ENCODE measurements at regions not wholly inside any gene's neighbourhood (a gene's known extent, or its start where the extent isn't known, plus 50 kb on each side); places are given as distances from the start of the nearest gene placed in this dataset.

DNA sequence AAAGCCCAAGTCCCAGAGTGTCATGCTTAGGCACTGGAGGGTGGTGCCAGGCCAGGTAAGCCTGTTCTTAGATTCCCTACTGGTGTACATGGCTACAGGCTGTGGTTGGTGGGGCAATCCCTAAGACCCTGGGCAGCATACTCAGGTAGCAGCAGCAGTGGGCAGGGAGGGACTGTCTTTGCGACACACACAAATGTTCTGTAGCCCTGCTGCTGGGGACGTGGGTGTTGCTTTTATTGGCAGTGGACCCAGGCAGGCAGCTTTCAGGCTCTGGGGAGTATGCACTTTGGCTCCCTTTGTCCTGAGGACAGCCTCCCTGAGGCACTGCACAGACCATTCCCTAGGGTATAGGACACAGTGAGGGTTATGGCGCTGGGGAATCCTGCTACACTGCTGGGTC, 137.1 kb upstream of the ADAMTS19 start:
- in situ Hi-C loops (cut with HindIII; ENCODE audit: low sequenced_read_pairs) = no loop called here

DNA sequence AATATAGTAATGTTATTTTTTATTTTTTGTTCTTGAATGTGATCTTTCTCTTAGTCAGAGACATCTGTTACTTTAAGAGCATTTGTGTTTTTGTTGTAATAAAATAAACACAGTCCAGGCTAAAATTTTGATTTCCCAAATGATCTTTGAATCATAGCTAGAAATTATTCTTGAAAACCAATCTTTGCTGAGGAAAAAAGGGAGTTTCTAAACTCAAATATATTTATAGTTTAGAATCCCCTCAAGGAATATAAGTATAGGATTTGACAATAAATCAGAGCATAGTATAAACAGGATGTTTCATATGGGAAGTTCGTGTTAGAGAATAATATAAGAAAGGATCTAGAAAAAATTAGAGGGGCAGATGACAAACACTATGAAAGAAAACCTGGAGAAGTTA, 118.8 kb upstream of the ADAMTS19 start:
- in situ Hi-C loops (cut with HindIII; ENCODE audit: low sequenced_read_pairs) = no loop called here

DNA sequence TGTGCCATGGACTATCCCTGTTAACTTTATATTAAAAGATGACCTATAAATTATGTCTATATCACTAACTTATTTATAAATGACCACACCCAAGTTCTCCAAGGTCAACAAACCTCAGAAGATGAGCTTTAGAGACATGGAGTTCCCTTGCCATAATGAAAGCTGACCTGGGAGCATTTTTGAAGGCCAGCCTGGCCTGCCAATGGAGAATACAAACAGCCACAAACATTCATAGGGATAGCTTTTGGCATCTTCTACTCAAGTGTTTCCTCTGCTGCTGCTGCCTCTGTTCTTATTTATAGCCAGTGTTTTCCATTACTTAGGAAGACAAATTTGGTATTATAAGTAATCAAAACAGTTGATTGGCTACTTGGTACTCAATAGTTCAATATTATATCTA, 117.3 kb upstream of the ADAMTS19 start:
- in situ Hi-C loops (cut with HindIII; ENCODE audit: low sequenced_read_pairs) = no loop called here

DNA sequence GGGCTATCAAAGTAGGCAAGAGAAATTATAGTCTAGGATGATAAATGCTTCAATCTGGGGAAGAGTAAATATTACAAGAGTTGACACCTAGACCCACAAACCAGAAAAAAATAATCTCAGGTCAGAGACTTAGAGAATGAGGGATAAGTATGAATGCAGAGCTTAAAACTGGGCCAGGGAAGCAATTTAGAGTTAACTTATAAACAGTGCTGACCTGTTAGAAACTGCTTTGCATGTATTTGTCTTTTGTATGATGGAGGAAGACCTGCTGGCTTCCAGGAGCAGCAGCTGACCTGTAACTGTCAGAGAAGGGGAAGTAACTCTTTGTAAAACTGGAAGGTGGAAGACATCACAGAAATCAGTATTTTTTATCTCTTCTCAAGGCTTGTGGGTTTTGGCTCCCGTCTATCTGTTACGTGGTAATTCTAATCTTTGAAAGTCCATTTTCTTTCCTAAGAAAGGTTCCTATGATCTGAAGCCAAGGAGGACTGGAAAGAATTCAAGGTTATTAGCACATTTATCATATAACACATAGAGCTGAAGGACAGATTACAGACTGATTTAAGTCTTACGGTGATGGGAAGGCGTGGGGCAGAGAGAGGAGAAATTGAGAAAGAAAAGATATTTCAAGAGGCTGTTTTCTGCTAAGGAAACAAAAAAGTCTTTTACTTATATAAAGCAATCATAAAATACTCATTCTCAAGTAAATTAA, 114.7 kb upstream of the ADAMTS19 start:
- in situ Hi-C loops (cut with HindIII; ENCODE audit: low sequenced_read_pairs) = no loop called here

DNA sequence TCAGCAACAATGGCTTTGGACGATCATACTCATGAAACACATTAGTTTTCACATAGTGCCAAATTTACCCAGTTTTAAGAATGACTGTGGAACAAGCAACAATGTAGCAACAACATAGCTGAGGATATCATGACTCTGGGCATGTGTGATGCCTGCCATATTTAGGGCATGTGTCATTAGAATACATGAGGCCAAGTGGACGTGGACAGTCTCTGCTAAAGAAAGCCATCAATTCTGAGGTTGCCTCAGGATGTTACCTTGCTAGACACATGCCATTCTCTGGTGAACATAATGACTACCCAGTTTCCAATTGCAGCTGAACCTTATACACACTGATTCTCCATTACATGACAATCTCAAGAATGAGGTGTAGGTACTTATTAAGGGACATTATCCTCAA, 103.3 kb upstream of the ADAMTS19 start:
- in situ Hi-C loops (cut with HindIII; ENCODE audit: low sequenced_read_pairs) = no loop called here

DNA sequence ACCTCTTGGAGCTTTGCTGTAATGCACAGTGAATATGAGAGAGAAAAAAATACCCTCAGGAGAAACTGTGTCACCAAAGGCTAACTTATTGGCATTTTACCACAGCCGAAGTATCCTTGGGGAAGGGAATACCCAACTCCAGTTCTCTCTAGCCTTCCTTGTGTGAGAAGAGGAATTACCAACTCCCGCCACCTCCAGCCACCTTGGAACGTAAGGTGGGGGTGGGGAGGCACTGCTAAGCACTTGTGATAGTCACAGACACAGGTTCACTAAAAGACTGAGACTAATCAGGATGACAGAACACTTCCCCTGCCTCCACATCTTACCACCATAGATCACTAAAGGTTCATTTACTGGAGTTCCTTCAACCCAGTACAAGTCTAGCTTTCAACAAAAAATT, 102.0 kb upstream of the ADAMTS19 start:
- in situ Hi-C loops (cut with HindIII; ENCODE audit: low sequenced_read_pairs) = no loop called here

DNA sequence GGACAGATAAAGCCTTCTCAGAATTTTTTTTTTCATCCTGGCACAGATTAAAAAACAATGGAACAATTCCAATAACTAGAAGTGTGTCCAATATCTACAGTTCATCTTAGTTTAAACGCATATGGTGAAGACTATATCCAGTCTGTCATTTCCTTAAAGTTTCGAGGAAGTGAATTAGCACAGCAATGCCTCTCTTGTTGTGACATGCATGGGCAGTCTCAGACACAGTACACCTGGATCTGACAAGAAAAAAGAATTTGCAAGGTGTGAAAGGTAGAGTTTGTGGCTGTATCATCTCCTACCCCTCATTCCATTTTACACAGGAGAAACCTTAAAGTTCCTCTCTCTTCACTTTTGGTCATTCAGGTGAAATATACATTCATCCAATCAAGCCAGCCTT, 100.6 kb upstream of the ADAMTS19 start:
- in situ Hi-C loops (cut with HindIII; ENCODE audit: low sequenced_read_pairs) = no loop called here

DNA sequence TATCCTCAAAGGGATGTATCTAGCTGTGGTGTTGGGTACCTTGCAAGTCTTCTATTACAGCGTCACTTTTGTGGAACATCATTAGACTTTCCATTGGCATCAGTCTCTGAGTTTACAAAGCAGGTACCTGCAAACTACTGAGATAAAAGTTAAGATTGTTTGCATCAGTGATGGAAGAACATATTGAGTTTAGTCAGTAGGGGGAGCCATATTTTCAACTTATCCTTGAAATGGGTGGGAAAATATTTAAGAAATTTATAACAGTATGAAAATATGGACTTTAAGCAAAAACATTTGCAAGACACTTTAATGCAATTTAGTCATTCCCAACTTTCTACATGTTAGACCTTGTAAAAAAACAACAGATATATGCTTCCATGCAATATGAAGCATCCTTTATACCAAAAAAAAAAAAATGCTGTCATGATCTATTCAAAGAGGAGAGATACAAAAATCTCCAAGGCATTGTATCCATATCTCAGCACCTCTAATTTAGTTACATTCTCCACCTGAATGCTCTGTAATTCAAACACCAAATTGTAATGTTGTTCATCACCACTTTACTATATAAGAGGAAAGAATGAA, 98.6 kb upstream of the ADAMTS19 start:
- in situ Hi-C loops (cut with HindIII; ENCODE audit: low sequenced_read_pairs) = no loop called here

DNA sequence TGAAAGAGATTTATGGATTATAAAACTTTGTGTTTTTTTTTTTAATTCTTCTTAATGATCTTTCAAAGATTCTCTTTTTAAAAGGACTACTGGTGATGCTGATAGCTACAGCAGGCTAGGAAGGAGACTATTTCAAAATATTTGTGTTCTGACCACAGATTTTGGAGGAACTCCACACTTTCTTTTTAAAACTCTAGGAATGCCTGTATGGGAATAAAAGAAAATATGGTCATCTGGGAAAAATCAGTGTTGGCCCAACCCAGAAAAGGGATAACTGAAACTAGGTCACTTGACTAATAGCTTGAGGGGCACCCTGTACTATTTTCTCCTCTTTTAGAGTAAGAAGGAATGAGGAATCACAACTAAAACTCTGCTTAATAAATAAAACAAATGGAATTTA, 97.6 kb upstream of the ADAMTS19 start:
- in situ Hi-C loops (cut with HindIII; ENCODE audit: low sequenced_read_pairs) = no loop called here

DNA sequence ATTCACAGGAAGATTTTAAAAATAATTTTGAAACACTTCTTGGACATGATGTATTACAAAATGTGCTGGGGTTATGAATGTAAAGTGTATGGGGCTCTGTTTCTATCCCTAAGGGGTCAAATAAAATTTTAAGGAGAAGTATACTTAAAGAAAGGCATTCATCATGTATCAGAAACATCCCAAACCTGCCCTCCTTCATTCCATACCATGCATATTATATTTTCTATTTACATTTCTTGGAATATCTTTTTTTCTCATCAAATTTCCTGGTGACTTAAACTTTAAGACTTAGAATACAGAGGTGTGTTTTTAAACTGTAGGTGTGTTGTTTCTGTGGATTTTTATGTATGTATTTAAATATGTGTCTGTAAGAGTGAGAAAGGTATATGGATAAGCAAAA, 96.1 kb upstream of the ADAMTS19 start:
- in situ Hi-C loops (cut with HindIII; ENCODE audit: low sequenced_read_pairs) = no loop called here

DNA sequence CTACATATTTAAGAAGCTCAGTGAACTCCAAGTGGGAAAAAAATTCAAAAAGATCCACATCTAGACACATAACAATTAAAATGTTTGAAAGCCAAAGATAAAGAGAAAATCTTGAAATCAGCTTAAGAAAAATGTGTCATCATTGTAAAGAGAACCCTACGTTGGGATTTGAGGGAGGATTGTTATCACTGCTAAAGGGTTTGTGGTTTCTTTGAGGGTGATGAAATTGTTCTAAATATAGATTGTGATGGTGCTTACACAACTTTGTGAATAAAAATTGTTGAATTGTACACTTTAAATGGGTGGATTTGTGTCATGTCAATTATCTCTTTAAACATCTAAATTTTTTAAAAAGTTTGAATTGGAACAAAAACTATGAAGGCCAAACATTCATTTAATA, 92.2 kb upstream of the ADAMTS19 start:
- in situ Hi-C loops (cut with HindIII; ENCODE audit: low sequenced_read_pairs) = no loop called here

DNA sequence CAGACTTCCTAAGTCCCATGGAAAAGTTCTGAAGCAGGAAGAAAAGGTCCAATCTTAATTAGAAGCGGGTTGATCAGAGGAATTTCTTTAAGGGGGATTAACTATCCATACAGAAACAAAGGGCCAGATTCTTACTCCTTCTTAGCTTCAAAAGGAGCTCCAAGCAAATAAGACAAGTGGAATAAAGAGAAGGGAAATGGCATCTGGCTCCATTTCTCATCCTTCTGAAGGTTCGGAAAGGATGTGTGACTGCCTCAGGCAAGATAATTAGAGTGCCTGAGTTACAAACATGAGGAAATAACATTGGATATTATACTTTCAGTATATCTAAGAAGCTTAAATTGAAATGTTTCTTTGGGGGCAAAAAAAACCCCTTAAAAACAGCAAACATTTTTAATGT, 88.1 kb upstream of the ADAMTS19 start:
- in situ Hi-C loops (cut with HindIII; ENCODE audit: low sequenced_read_pairs) = no loop called here

DNA sequence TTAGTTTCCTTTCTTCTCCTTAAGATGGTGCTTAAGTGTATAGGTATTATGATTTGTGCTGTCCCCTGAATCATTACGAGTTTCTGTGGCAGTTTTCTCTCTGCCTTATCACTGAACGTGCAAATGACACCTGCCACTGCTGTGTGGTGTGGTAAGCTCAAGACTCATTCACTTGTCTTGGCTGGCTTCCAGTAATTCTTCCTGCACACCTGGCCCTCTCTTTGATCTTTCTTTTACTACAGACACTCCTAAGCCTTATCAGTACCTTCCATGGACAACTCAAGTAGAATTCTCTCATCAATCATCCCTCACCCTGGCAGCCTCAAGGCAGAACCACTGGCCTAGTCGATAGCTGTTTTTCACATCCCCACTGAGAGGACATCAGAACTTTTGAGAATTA, 82.6 kb upstream of the ADAMTS19 start:
- in situ Hi-C loops (cut with HindIII; ENCODE audit: low sequenced_read_pairs) = no loop called here

DNA sequence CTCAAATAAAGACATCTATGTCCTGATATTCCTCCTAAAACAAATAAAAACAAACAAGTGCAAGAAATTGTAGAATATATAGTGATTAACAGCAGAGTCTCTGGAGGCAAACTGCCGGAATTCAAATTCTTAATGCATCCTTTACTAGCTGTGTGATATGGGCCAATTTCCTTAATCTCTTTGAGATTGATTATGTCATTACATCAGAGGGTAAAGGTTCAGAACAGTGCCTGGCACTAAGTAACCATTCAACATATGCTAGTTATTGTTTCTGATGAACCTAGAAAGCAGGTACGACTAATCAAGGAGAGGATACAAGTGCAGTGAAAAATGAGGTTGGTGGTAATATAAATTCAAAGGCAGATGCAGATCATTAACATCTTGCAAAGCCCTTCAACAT, 81.1 kb upstream of the ADAMTS19 start:
- in situ Hi-C loops (cut with HindIII; ENCODE audit: low sequenced_read_pairs) = no loop called here

DNA sequence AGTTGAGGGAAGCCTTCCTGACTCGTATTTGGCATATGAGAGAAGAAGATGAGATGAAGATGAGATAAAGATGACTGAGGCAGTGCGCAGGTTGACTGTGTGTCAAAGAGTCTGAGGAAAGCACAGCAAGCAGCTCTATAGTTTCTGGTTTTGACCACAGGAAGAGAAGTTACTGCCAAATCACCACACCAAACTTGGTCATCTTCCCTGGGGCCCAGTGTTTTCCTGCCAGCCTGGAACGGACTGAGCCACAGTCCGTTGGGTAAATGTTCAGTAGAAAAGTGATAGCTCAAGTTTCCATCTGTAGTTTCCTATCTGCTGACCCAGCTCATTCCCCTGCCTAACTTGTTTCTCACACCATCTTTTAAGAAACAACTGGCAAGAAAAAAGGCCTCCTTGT, 80.7 kb upstream of the ADAMTS19 start:
- in situ Hi-C loops (cut with HindIII; ENCODE audit: low sequenced_read_pairs) = no loop called here

DNA sequence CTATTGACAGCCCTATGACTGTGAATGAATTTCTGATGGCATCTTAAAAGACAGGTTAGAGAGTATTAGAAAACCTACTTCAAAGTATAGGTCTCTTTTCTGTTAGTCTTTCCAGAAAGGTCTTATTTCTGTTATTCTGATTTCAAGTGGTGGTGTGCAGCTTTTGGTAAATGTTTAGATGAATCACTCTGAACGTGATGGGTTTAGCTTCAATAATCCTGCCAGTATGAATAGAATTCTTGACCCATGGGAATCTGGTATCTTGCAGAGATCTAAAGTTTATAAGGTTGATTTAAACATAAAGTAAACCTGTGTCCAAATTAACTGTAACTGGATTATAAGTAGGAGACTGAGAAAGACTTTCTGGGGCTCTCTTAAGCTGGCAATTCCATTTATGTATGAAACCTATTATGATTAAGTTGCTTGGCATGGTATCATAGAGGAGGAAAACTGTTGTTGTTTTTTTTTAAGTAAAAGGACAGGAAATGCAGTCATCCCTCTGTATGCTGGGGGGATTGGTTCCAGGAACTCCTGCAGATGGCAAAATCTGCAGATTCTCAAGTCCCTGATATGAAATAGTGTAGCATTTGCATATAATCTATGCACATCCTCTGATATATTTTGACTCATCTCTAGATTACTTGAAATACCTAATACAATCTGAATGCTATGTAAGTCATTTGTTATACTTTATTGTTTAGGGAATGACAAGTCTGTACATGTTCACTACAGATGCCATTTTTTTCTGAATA, 77.0 kb upstream of the ADAMTS19 start:
- in situ Hi-C loops (cut with HindIII; ENCODE audit: low sequenced_read_pairs) = no loop called here

DNA sequence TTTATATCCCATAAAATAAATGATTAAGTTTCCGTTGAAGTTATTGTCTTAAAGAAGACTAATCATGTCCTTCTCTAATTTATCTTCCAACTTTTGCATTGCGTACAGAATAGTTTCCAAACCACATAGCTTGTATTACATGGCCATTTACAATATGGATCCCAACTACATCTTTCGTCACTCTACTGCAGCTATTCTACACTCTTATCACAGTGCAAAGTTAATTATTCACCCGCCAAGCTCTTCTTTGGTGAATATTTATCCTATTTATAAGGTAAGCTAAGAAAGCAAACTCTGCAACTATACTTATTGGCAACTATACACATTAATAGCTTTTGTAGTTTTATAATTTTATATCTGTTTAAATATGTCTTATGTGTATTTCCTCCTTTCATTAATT, 75.9 kb upstream of the ADAMTS19 start:
- in situ Hi-C loops (cut with HindIII; ENCODE audit: low sequenced_read_pairs) = no loop called here

DNA sequence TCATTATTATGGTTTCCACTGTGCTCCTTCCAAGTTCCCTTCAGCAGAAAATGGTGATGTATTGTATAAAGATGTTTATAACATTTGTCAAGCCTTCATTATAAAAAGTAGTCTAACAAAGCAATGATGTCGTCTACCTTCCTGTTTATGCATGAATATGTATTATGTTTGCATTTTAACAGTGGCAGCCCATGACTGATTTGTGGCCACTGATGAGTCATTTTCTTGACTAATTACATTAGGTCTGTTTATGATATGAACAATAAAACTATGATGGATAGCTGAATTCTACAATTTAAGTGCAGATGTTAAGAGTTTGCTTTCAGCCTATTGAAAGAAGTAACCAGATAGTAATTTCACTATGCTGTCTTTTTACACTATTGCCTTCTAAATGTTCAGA, 75.4 kb upstream of the ADAMTS19 start:
- in situ Hi-C loops (cut with HindIII; ENCODE audit: low sequenced_read_pairs) = no loop called here

DNA sequence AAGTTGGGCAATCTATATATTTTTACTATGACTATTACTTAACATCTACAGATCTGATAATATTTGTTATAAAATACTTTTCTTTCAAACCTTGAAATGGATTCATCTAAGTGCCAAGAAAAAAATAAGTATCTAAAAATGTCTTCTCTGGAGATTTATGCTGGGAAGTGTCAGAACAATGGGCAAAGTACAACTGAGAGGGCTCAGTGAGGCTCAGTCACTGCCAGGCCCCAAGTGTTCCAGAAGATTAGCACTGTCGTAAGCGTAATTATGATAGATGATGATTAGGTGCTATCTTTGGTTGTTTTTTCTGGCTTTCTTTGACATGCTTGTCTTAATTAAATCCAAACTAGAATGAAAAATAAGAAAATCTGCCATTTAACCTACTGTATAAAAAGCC, 72.2 kb upstream of the ADAMTS19 start:
- in situ Hi-C loops (cut with HindIII; ENCODE audit: low sequenced_read_pairs) = no loop called here

DNA sequence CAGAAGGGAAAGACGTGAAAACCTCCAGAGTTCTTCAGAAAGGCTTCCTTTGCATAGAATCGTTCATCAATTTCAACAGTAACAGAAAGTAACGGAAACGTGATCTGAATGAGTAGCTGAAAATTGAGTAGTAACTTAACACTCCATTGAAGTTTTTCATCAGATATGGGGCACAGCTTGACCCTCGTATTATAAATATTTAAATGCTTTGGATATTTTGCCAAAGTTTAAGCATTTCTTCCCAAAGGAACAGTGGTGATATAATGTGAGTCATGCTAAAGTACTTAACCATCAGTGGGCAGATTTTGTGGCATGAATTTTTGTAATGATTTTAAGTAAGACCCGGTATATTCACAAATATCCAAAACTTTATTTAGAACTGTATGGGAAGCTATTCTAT, 67.4 kb upstream of the ADAMTS19 start:
- in situ Hi-C loops (cut with HindIII; ENCODE audit: low sequenced_read_pairs) = no loop called here

DNA sequence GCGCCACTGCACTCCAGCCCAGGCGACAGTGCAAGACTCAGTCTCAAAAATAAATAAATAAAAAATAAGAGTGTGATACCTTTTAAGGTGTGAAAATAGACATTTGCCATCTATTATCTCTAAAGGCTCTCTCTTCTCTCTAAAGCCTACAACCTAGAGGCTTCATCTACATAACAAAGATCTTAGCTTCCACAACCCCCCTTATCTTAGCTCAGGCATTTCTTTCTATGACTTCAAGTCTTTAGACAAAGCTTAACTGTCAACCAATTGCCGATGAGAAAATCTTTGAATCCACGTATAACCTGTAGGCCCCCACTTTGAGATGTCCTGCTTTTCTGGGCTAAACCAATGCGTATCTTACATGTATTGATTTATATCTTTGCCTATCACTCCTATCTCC, 64.9 kb upstream of the ADAMTS19 start:
- in situ Hi-C loops (cut with HindIII; ENCODE audit: low sequenced_read_pairs) = loop anchor here (5.0 kb wide), 1 partner anchor 47 kb away; no protein-coding TSS in a partner anchor

DNA sequence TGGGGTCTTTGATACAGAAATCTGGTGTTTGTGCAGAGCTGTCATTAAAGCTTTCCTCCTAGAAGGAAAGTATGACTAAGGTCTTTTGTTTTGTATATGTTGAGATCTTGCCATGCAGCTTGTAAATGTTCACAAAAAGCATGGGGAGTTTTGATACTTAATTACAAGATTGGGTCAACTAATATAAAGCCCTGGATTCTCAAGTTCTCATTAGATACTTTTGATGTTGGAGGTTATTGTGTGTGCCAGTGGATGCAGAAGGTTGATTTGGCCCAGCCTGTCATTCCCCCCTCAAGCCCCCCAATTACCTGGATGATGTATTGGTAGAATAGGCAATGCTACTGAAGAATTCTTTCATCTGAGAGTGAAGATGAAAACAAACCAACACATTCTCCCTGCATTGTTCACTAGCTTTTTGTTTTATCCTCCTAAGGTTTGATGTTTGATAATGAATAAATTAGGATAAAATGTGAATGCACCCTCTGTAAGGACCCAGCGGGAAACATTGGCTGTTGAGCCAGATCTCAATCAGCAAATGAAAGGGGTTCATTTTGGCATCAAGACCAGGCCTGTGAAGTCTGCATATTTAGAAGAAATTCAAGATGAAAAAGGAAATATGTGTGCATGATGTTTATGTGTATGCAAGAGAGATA, 61.9 kb upstream of the ADAMTS19 start:
- in situ Hi-C loops (cut with HindIII; ENCODE audit: low sequenced_read_pairs) = loop anchor here (5.0 kb wide), 1 partner anchor 44 kb away; no protein-coding TSS in a partner anchor

Data from endothelial cell of hepatic sinusoid (primary cell).